ENCODE measurements at regions not wholly inside any gene's neighbourhood (a gene's known extent, or its start where the extent isn't known, plus 50 kb on each side); places are given as distances from the start of the nearest gene placed in this dataset.

GRCh38 chr20:11207749-11208502 is 534.1 kb upstream of the JAG1 start:
- H3K27me3 ChIP-seq, result no peaks in the 10 kb centered on the region
- H3K4me1 ChIP-seq, result no peaks in the 10 kb centered on the region
- no peak for DNase-seq
- no peaks in the 10 kb centered on the region for H3K36me3 ChIP-seq
- H3K9me3 ChIP-seq, result no peaks in the 10 kb centered on the region
- H3K4me3 ChIP-seq (ENCODE audit: low read depth, low read length), result no peak overlapping the region
- no peak for TF ChIP-seq CTCF (IDR thresholded peaks at IDR 0.05; ENCODE audit: low read depth, low read length)

GRCh38 chr20:11210611-11211010 is 536.8 kb upstream of the JAG1 start:
- H3K27me3 ChIP-seq, result 0 out of 2 replicates have a peak, but pooled peaks cover 7% of the 10 kb centered on the region
- no peak for DNase-seq
- no peaks in the 10 kb centered on the region for H3K36me3 ChIP-seq
- H3K4me1 ChIP-seq, result no peaks in the 10 kb centered on the region
- TF ChIP-seq CTCF (IDR thresholded peaks at IDR 0.05; ENCODE audit: low read depth, low read length), result no peak
- H3K9me3 ChIP-seq, result no peaks in the 10 kb centered on the region
- no peak overlapping the region for H3K4me3 ChIP-seq (ENCODE audit: low read depth, low read length)

GRCh38 chr20:11212272-11212671 is 538.5 kb upstream of the JAG1 start:
- TF ChIP-seq CTCF (IDR thresholded peaks at IDR 0.05; ENCODE audit: low read depth, low read length), result no peak
- Histone ChIP-seq H3K4me1 (no peaks in the 10 kb centered on the region), H3K27me3 (0 out of 2 replicates have a peak, but pooled peaks cover 10% of the 10 kb centered on the region), H3K4me3 (ENCODE audit: low read depth, low read length) (no peak overlapping the region), H3K36me3 (no peaks in the 10 kb centered on the region), H3K9me3 (no peaks in the 10 kb centered on the region)
- no peak for DNase-seq

- H3K9me3 ChIP-seq, result no peaks in the 10 kb centered on the region
- no peak for TF ChIP-seq CTCF (IDR thresholded peaks at IDR 0.05; ENCODE audit: low read depth, low read length)
- no peak for DNase-seq
- no peaks in the 10 kb centered on the region for H3K36me3 ChIP-seq
- no peak overlapping the region for H3K4me3 ChIP-seq (ENCODE audit: low read depth, low read length)
- H3K27me3 ChIP-seq, result 0 out of 2 replicates have a peak, but pooled peaks cover 10% of the 10 kb centered on the region
- H3K4me1 ChIP-seq, result no peaks in the 10 kb centered on the region
These were observed 539.1 kb upstream of the JAG1 start for GRCh38 chr20:11212902-11213301.

- Histone ChIP-seq H3K27me3 (0 out of 2 replicates have a peak, but pooled peaks cover 10% of the 10 kb centered on the region), H3K9me3 (no peaks in the 10 kb centered on the region), H3K4me3 (ENCODE audit: low read depth, low read length) (no peak overlapping the region), H3K4me1 (no peaks in the 10 kb centered on the region), H3K36me3 (no peaks in the 10 kb centered on the region)
- TF ChIP-seq CTCF (IDR thresholded peaks at IDR 0.05; ENCODE audit: low read depth, low read length), result no peak
- DNase-seq, result no peak
These were observed 540.5 kb upstream of the JAG1 start for GRCh38 chr20:11214256-11214840.
